ENCODE measurements at regions not wholly inside any gene's neighbourhood (a gene's known extent, or its start where the extent isn't known, plus 50 kb on each side); places are given as distances from the start of the nearest gene placed in this dataset.

- Histone ChIP-seq H3K9ac (ENCODE audit: low read depth, low read length) (no peak overlapping the region), H3K27ac (ENCODE audit: low read length) (no peak overlapping the region; the same call in 1 of the 2 replicates)
- peak; percentile 95 for ATAC-seq (ENCODE audit: insufficient read depth, low read depth)
Observed at GRCh38 chr18:22019193-22019592, 150.2 kb upstream of the GATA6 start.

DNA sequence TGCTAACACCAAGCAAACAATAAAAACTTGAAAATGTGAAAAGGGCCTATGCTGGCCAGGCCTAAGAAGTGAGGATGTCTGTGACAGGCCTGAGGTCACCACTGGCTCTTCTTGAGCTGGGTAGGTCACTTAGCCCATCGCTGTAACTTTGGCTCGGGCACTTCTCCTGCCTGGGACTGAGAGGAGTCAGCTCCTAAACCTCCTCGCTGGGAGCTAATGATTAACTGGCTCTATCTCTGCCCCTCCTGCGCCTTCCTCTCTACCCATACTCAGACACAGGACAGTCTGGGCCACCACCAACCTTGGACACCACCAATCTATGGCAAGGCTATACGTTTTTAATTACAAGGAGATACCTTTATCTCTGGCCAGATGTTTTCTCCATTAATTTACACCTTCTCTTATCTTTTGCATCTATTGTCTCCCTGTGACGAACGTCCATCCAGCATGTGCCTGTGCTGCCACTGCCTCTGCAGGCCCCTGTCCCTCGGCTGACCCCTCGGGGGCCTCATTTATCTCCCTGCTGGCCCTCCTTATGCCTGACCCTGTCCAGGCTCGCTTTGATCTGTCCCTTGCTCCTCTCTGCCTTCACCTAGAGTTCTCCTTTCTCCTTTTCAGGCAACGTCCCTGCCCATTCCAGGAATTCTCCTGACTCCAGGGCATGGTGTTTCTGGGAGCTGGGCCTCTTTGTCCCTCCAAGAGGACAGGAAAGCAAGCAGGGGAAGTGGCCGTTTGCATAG, 149.1 kb upstream of the GATA6 start:
- no peaks in the 10 kb centered on the region for H3K79me2 ChIP-seq (ENCODE audit: insufficient read depth, low read length)
- TF ChIP-seq EZH2 (IDR thresholded peaks at IDR 0.05; ENCODE audit: borderline replicate concordance, low read depth, low read length, severe bottlenecking) (no peak), CTCF (IDR thresholded peaks at IDR 0.05; ENCODE audit: borderline replicate concordance, extremely low read depth, low read length, poor library complexity, severe bottlenecking) (no peak)
- no peak overlapping the region for H3K9ac ChIP-seq (ENCODE audit: low read depth, low read length)
- ATAC-seq (ENCODE audit: insufficient read depth, low read depth): no peak
- no peaks in the 10 kb centered on the region for H3K9me3 ChIP-seq (ENCODE audit: insufficient read depth, low read length, severe bottlenecking)
- no peaks in the 10 kb centered on the region for H3K27me3 ChIP-seq (ENCODE audit: insufficient read depth, low read length, poor library complexity)
- peaks cover 13% of the 10 kb centered on the region for H3K4me1 ChIP-seq (ENCODE audit: insufficient read depth, low read length)
- no peak overlapping the region for H3K27ac ChIP-seq (ENCODE audit: low read length)
- no peak overlapping the region for H2AFZ ChIP-seq (ENCODE audit: low read depth, low read length)
- H3K36me3 ChIP-seq (ENCODE audit: insufficient read depth, low read length): no peaks in the 10 kb centered on the region
- H3K4me3 ChIP-seq (ENCODE audit: low read depth in 1 of 2, low read length in 2 of 2): no peak overlapping the region
- H4K20me1 ChIP-seq (ENCODE audit: insufficient read depth, low read length): no peaks in the 10 kb centered on the region
- H3K4me2 ChIP-seq (ENCODE audit: insufficient read depth, low read length): no peak overlapping the region
- DNase-seq: no peak

More at GRCh38 chr18:22019193-22019592, 150.2 kb upstream of the GATA6 start:
- Histone ChIP-seq H3K4me2 (ENCODE audit: insufficient read depth, low read length) (no peak overlapping the region), H2AFZ (ENCODE audit: low read depth, low read length) (peak overlapping the region; percentile 55; the same call in 1 of the 2 replicates), H4K20me1 (ENCODE audit: insufficient read depth, low read length) (no peaks in the 10 kb centered on the region), H3K4me3 (ENCODE audit: low read depth in 1 of 2, low read length in 2 of 2) (no peak overlapping the region), H3K27me3 (ENCODE audit: insufficient read depth, low read length, poor library complexity) (no peaks in the 10 kb centered on the region), H3K4me1 (ENCODE audit: insufficient read depth, low read length) (peaks cover 13% of the 10 kb centered on the region), H3K9me3 (ENCODE audit: insufficient read depth, low read length, severe bottlenecking) (no peaks in the 10 kb centered on the region), H3K36me3 (ENCODE audit: insufficient read depth, low read length) (no peaks in the 10 kb centered on the region), H3K79me2 (ENCODE audit: insufficient read depth, low read length) (no peaks in the 10 kb centered on the region)
- TF ChIP-seq CTCF (IDR thresholded peaks at IDR 0.05; ENCODE audit: borderline replicate concordance, extremely low read depth, low read length, poor library complexity, severe bottlenecking) (no peak), EZH2 (IDR thresholded peaks at IDR 0.05; ENCODE audit: borderline replicate concordance, low read depth, low read length, severe bottlenecking) (no peak)
- DNase-seq: peak; percentile 69

DNA sequence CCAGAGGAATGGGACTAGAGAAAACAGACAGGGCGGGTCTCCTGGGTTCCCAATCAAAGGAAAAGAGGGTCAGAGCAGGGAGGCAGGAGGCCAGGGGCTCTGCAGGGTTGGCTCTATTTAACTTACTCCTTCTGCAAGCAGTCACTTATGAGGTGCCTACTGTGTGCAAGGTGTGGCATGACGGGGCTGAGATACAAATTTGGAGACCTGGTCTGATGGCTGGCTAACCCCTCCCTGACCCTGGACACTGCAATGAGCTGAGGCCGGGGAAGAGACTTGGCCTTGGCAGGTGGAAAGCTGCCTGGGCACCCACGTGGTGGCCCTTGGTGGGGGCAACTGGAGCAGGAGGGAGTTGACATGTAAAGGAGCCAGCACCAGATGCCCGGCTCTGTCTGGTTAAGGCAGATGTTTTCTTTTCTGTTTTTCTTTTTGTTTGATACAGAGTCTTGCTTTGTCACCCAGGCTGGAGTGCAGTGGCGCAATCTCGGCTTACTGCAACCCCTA, 148.5 kb upstream of the GATA6 start:
- H3K4me1 ChIP-seq (ENCODE audit: insufficient read depth, low read length): peaks cover 13% of the 10 kb centered on the region
- no peak for TF ChIP-seq CTCF (IDR thresholded peaks at IDR 0.05; ENCODE audit: borderline replicate concordance, extremely low read depth, low read length, poor library complexity, severe bottlenecking)
- TF ChIP-seq EZH2 (IDR thresholded peaks at IDR 0.05; ENCODE audit: borderline replicate concordance, low read depth, low read length, severe bottlenecking): no peak
- H3K9me3 ChIP-seq (ENCODE audit: insufficient read depth, low read length, severe bottlenecking): no peaks in the 10 kb centered on the region
- H3K4me2 ChIP-seq (ENCODE audit: insufficient read depth, low read length): no peak overlapping the region
- no peaks in the 10 kb centered on the region for H3K27me3 ChIP-seq (ENCODE audit: insufficient read depth, low read length, poor library complexity)
- H2AFZ ChIP-seq (ENCODE audit: low read depth, low read length): no peak overlapping the region
- no peaks in the 10 kb centered on the region for H4K20me1 ChIP-seq (ENCODE audit: insufficient read depth, low read length)
- DNase-seq (no peak), ATAC-seq (ENCODE audit: insufficient read depth, low read depth) (no peak)
- H3K79me2 ChIP-seq (ENCODE audit: insufficient read depth, low read length): no peaks in the 10 kb centered on the region
- no peaks in the 10 kb centered on the region for H3K36me3 ChIP-seq (ENCODE audit: insufficient read depth, low read length)
- no peak overlapping the region for H3K27ac ChIP-seq (ENCODE audit: low read length)
- H3K9ac ChIP-seq (ENCODE audit: low read depth, low read length): no peak overlapping the region
- H3K4me3 ChIP-seq (ENCODE audit: low read depth in 1 of 2, low read length in 2 of 2): no peak overlapping the region
